Liver (tissue), 8 donors: ENCODE measurements at regions not wholly inside any gene's neighbourhood (a gene's known extent, or its start where the extent isn't known, plus 50 kb on each side); places are given as distances from the start of the nearest gene placed in this dataset.
"Not testable (repeated sequence)": the region's sequence is repeated elsewhere in the genome, so short reads cannot be mapped to it uniquely, and the experiment has no call there.

Source experiments
- DNase-seq: peaks from one replicate; pipeline ENCODE4 v3.0.0-alpha.2; 2017; ENCODE audit warnings: low spot score
- H3K27ac ChIP-seq, 2 donors: one replicate each; pipeline ENCODE4 v1.7.0; 2013; ENCODE audit warnings: inconsistent platforms in 2 of 2, low read length in 2 of 2, control low read depth in 1 of 2, low read depth in 1 of 2, mild to moderate bottlenecking in 1 of 2
- H3K27me3 ChIP-seq, 4 donors: one replicate each; pipeline versions ENCODE4 v1.6.1 to v1.7.0; 2013; ENCODE audit warnings: low read length in 3 of 4, inconsistent platforms in 1 of 4, mild to moderate bottlenecking in 1 of 4, moderate library complexity in 1 of 4; ENCODE audit not compliant: control insufficient read depth in 4 of 4, insufficient read depth in 4 of 4
- H3K36me3 ChIP-seq, 4 donors: one replicate each; pipeline versions ENCODE4 v1.6.1 to v1.7.0; 2013; ENCODE audit warnings: low read length in 3 of 4, mild to moderate bottlenecking in 3 of 4, low read depth in 1 of 4, moderate library complexity in 1 of 4; ENCODE audit not compliant: control insufficient read depth in 4 of 4, insufficient read depth in 3 of 4
- H3K4me1 ChIP-seq, 4 donors: one replicate each; pipeline versions ENCODE4 v1.6.1 to v1.7.0; 2013; ENCODE audit warnings: low read length in 3 of 4, mild to moderate bottlenecking in 3 of 4, moderate library complexity in 1 of 4; ENCODE audit not compliant: control insufficient read depth in 4 of 4, insufficient read depth in 4 of 4
- H3K4me3 ChIP-seq, 3 donors: one replicate each; pipeline versions ENCODE4 v1.6.1 to v1.7.0; 2013; ENCODE audit warnings: low read length in 3 of 3, control low read depth in 1 of 3, low read depth in 1 of 3, mild to moderate bottlenecking in 1 of 3
- H3K9ac ChIP-seq, 2 donors: one replicate each; pipeline ENCODE4 v1.7.0; 2013; ENCODE audit warnings: low read length in 2 of 2, mild to moderate bottlenecking in 2 of 2, moderate library complexity in 2 of 2, control low read depth in 1 of 2, low read depth in 1 of 2
- H3K9me3 ChIP-seq, 4 donors: one replicate each; pipeline versions ENCODE4 v1.6.1 to v1.7.0; 2013; ENCODE audit warnings: low read length in 3 of 4; ENCODE audit not compliant: control insufficient read depth in 4 of 4
- ATF3 ChIP-seq: IDR thresholded peaks from 2 replicates; pipeline ENCODE4 v1.6.1; 2016; ENCODE audit warnings: antibody characterized with exemption
- CTCF ChIP-seq: fragments of 150-350 bp; IDR thresholded peaks from 2 replicates; pipeline ENCODE4 v1.5.1; 2017; ENCODE audit warnings: improper control_type of control experiment, low read depth, low read length; ENCODE audit not compliant: missing input control
- FOXA1 ChIP-seq: IDR thresholded peaks from 2 replicates; pipeline ENCODE4 v1.6.1; 2016; ENCODE audit warnings: antibody characterized with exemption
- GABPA ChIP-seq, 2 donors: IDR thresholded peaks in 1 of 2; conservative IDR thresholded peaks in 1 of 2; 2 replicates each; pipeline ENCODE4 v1.6.1; 2016; ENCODE audit warnings: antibody characterized with exemption in 2 of 2, mild to moderate bottlenecking in 1 of 2, moderate library complexity in 1 of 2
- HNF4A ChIP-seq, 2 donors: conservative IDR thresholded peaks; 2 replicates each; pipeline ENCODE4 v1.6.1; 2016; ENCODE audit warnings: antibody characterized with exemption in 2 of 2, mild to moderate bottlenecking in 2 of 2
- HNF4G ChIP-seq: IDR thresholded peaks from 2 replicates; pipeline ENCODE4 v1.6.1; 2016; ENCODE audit warnings: antibody characterized with exemption
- JUND ChIP-seq, 2 donors: IDR thresholded peaks; 2 replicates each; pipeline ENCODE4 v1.6.1; 2016; ENCODE audit warnings: antibody characterized with exemption in 2 of 2
- MAX ChIP-seq: IDR thresholded peaks from 2 replicates; pipeline ENCODE4 v1.6.1; 2016; ENCODE audit warnings: antibody characterized with exemption
- NR2F2 ChIP-seq: IDR thresholded peaks from 2 replicates; pipeline ENCODE4 v1.6.1; 2016; ENCODE audit warnings: antibody characterized with exemption
- RAD21 ChIP-seq, 2 donors: IDR thresholded peaks; 2 replicates each; pipeline ENCODE4 v1.6.1; 2016; ENCODE audit warnings: antibody characterized with exemption in 2 of 2, mild to moderate bottlenecking in 2 of 2
- REST ChIP-seq: IDR thresholded peaks from 2 replicates; pipeline ENCODE4 v1.6.1; 2016; ENCODE audit warnings: antibody characterized with exemption, mild to moderate bottlenecking
- RXRA ChIP-seq, 2 donors: IDR thresholded peaks; 2 replicates each; pipeline ENCODE4 v1.6.1; 2017 to 2018; ENCODE audit warnings: antibody characterized with exemption in 2 of 2, mild to moderate bottlenecking in 1 of 2
- SP1 ChIP-seq: IDR thresholded peaks from 2 replicates; pipeline ENCODE4 v1.6.1; 2018; ENCODE audit warnings: antibody characterized with exemption, mild to moderate bottlenecking
- TAF1 ChIP-seq: conservative IDR thresholded peaks from 2 replicates; pipeline ENCODE4 v1.6.1; 2016; ENCODE audit warnings: antibody characterized with exemption, mild to moderate bottlenecking
- YY1 ChIP-seq: IDR thresholded peaks from 2 replicates; pipeline ENCODE4 v1.6.1; 2016; ENCODE audit warnings: antibody characterized with exemption, mild to moderate bottlenecking
- WGBS: extraction: QIAGEN DNeasy Blood & Tissue Kit; methylation state at CpG from one replicate; pipeline ENCODE4 v1.1.7; 2013; 5-methylcytosine and 5-hydroxymethylcytosine counted together
- donor health status: healthy.
- donor health status: healthy.
- donor health status: healthy.
- donor health status: healthy.
- donor health status: healthy.

GRCh38 chr1:194013561-194013960 lies 827.1 kb upstream of the B3GALT2 start:
- Histone ChIP-seq H3K4me1 (peaks cover 0 to 3% (median 0%) of the 10 kb centered on the region in 4 donors), H3K36me3 (no peaks in the 10 kb centered on the region), H3K4me3 (no peak overlapping the region), H3K9ac (no peak overlapping the region), H3K27ac (no peak overlapping the region), H3K9me3 (no peaks in the 10 kb centered on the region), H3K27me3 (no peaks in the 10 kb centered on the region)
- TF ChIP-seq HNF4A (conservative IDR thresholded peaks at IDR 0.05) = no peak
- no peak for TF ChIP-seq YY1
- no peak for TF ChIP-seq MAX
- no peak for TF ChIP-seq FOXA1
- no peak for TF ChIP-seq ATF3
- TF ChIP-seq SP1 = no peak
- no peak for TF ChIP-seq RXRA (IDR thresholded peaks at IDR 0.05)
- TF ChIP-seq JUND (IDR thresholded peaks at IDR 0.05) = no peak
- no peak for TF ChIP-seq CTCF
- TF ChIP-seq GABPA (IDR thresholded peaks at IDR 0.05 in 1 of 2, conservative IDR thresholded peaks at IDR 0.05 in 1 of 2) = no peak
- no peak for TF ChIP-seq HNF4G
- TF ChIP-seq NR2F2 = no peak
- no peak for DNase-seq
- WGBS = 90% methylated on average over 2 of the region's 2 CpGs

- DNase-seq = no peak
- H3K9me3 ChIP-seq = no peaks in the 10 kb centered on the region
- no peaks in the 10 kb centered on the region for H3K36me3 ChIP-seq
- no peak overlapping the region for H3K27ac ChIP-seq
- no peak overlapping the region for H3K4me3 ChIP-seq
- no peaks in the 10 kb centered on the region for H3K27me3 ChIP-seq
- H3K4me1 ChIP-seq = no peaks in the 10 kb centered on the region
- no peak overlapping the region for H3K9ac ChIP-seq
- TF ChIP-seq NR2F2 = no peak
- TF ChIP-seq FOXA1 = no peak
- no peak for TF ChIP-seq ATF3
- no peak for TF ChIP-seq TAF1
- TF ChIP-seq SP1 = no peak
- TF ChIP-seq RAD21 (IDR thresholded peaks at IDR 0.05) = no peak
- TF ChIP-seq JUND (IDR thresholded peaks at IDR 0.05) = no peak
- TF ChIP-seq CTCF = no peak
- TF ChIP-seq RXRA (IDR thresholded peaks at IDR 0.05) = no peak
- TF ChIP-seq REST = no peak
- WGBS = 73% methylated on average over 2 of the region's 2 CpGs
Measured at GRCh38 chr1:194004146-194004545, 817.7 kb upstream of the B3GALT2 start.

- WGBS = 98% methylated on average over 33 of the region's 33 CpGs
- not testable (repeated sequence) for DNase-seq
Measured at GRCh38 chr1:194001726-194002350, 815.4 kb upstream of the B3GALT2 start.

More at GRCh38 chr1:194001726-194002350, 815.4 kb upstream of the B3GALT2 start:
- H3K4me3 ChIP-seq, H3K27ac ChIP-seq, H3K9ac ChIP-seq, H3K27me3 ChIP-seq, H3K36me3 ChIP-seq, H3K9me3 ChIP-seq, H3K4me1 ChIP-seq: not testable (repeated sequence)
